ENCODE measurements at regions not wholly inside any gene's neighbourhood (a gene's known extent, or its start where the extent isn't known, plus 50 kb on each side); places are given as distances from the start of the nearest gene placed in this dataset.

DNA sequence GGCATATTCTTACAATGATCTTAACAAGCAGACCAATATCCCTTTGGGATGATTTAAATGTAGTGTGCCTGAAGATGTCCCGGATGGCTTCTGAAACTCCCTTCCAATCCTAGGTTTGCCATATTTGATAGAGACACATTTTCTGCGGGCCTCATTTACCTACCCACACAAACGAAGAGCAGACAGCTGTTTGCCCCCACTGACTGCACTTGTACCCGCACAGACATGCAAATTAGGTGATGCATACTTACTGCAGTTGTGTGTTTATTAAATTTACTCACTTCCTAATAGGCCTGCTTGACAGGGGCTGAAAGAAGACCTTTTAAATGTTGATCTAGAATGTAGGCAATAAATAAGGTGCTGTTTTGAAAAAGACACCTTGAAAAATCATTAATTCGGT lies 257.9 kb upstream of the RRP15 start:
- no peak for DNase-seq

DNA sequence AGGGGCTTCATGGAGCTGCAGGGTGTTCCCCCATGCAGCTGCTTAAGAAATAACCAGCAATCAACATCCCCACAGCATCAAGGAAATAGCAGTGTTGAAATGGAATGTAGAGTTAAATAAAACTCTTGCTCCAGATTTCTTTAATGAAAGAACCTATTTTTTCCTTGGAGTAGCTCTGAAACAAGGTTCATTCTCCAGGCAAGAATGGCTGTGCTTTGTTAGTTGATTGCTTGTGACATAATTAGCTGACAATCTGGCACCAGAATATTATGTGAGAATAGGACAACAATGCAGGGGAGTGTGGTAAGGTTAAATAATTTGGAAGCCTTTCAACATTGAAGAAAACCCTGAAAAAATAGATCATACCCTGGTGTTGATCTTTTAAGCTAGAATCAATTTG lies 254.2 kb upstream of the RRP15 start:
- DNase-seq: no peak

DNA sequence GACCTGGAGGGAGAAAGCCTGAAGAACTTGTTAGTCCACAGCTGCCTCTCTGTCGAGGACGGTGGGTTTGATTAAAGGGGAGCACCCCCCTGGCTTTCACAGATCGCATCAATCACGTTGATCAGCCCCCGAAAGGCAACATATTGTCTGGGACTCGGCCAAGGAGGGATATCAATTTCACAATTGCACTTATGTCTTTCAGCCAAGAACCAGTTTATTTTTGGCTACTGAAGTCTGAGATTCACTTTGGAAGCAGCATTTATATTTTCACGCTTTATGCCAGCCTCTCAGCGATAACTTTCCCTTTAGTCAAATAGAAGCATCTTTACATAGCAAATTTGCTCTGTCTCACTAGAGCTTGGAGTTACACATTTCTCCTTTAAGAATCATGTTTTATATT lies 253.2 kb upstream of the RRP15 start:
- no peak for DNase-seq

DNA sequence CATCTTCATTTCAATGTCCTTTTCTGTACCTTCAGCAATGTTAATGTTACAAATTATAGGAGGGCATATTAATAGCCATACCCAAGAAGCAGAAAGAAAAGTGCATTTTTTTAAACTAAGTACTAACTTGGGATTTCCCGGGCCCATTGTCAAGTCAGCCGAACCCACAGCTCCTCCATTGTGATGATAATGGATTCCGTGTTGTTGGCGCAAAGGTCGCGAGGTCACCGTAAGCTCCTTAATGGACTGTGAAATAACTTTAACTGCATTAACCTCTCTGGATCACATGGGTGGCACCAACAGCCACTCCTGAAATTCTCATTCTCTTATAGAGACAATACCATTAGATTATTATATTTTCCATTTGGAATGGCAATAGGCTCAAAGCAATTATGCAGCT lies 250.6 kb upstream of the RRP15 start:
- no peak for DNase-seq

DNA sequence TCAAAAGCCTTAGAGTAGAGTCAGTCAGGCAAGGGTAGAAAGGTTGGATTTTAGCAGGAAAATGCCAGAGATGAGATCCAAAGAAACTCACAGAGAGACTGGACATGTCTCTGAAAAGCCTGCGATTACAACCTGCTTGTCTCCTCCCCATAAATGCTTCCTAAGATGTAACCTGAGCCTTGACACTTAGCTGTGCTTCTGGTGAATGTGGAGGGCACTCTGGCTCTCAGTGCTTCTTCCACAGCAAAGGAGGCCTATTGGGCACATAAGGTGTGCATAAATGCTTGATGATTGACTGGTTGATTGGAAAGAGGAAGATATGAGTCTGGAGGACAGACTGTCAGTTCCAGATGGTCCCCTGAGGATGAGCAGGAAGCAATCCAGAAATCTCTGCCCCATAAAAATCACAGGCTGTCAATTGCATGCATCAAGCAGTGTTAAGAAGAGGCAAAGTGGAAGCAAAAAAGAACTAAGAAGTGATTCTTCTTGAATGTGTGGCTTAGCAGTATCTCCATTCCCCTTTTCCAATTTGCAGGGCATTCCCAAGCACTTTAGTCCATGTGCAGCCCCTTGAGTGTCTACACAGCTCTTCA lies 236.2 kb upstream of the RRP15 start:
- no peak for DNase-seq

DNA sequence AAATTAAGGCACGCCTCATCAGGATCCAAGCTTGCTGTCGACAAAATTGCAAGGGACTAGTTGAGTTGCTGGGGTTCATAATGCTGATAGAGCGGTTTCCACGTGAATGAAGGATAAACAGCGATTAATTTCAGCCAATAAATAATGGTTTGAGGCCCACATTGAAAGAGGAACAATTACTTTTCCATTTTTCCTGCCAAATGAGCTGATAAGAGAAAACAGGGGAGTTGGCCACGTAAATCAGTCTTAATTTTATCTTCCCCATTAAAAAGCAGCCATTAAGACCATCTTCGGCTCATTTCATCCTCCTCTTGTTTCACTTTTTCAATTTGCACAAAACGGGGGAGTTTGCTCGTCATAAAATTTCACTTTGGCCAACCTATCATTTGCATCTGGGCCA lies 235.5 kb upstream of the RRP15 start:
- no peak for DNase-seq

DNA sequence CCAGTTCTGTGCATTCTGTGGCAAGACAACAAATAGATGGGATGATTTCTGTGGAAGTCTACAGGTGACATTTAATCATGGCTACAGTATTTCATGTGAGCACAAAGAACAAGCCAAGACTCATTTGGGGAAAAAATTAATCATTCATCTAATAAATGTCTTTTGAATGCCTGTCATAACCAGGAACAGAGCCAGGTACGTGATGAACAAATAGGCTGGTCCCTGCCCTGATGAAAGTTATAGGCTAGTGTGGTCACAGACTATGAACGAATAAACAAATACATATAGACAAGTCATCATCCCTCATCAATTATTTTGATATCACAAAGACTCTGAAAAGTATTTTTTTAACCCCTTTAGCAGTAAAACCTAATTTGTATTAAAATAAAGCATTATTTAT lies 226.4 kb upstream of the RRP15 start:
- DNase-seq: no peak

DNA sequence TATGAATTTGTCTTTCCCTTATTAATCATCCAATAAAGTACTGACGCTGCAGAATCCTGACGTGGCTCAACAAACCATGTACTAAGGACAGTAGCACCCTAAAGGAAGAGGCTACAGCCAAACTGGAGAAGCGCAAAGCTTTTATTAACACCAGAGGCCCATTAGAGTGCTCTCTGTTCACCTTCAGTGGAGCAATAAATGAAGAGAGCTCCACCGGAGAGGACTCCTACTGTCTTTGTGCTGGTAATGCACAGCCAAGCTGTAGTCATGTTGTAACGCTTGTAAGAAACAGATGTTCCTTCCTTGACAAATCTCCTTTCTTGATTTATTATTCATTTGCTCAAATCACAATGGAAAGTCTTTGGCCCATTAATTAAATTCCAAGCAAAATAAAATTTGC lies 220.7 kb upstream of the RRP15 start:
- DNase-seq: no peak

DNA sequence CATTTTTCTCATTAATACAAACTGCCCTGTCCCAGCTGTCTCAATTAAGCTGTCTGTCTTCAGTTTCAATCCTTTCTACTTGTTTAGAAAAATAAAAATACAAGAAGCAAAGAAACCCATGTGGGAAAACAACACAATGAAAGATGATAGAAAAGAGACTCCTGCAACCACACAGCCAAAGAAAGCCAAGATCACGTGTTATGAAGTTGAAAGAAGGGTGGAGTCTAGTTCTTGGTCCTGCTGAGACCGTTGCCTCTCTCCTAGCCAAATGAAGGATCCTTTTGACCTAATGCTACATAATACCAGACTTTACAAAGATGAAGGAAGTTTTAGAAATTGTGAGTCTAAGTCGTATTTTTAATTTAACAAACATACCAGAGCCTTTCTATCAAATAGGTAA lies 218.8 kb upstream of the RRP15 start:
- DNase-seq: no peak

DNA sequence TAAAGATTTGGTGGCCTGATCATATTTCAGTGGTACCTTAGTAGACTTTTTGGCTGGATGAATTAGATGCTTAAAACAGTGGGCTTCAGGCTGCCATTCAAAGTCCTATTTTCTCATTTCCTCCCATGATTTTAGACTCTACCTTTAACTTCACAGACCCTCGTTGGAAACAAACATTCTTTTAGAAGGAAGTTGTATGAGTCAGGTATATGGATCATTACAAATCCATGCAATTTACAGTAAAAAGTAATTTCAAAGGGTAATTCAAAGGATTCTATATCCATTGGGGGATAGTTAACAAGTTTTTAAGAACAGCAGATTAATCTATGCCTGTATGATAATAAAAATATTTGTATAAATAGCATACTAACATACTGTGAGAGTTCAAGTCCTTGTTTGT lies 216.9 kb upstream of the RRP15 start:
- DNase-seq: no peak

DNA sequence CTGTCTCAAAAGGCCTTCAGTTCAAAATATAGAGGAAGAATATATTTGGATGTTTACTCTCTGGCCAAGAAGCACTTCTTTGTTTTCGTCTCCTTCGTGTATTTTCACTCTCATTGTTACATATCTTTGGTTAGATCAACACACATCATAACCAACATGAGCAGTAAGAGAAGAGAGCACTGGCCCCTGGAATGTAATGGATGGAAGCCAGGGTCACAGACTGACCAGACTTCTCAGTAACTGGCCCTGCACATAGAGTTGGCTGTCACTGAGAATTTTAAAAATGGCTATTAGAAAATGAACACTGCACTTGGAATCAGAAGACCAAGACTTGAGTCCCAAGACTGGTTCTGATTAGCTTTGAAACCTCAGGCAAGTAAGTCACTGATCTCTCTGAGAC lies 215.9 kb upstream of the RRP15 start:
- no peak for DNase-seq

DNA sequence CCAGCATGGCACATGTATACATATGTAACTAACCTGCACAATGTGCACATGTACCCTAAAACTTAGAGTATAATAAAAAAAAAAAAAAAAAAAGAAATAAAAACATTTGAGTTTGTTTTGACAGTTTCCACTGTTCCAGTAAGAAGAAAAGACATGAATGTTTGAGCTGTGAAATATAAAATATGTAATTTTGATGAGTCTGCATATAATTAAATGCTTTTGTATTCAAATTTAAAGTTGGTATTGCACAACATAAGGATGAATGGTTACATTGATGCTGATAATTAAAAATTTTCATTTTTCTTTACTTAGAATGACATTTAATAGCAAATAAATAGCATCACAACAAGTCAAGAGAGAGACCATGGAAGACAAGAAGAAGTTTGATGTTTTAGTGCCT lies 212.0 kb upstream of the RRP15 start:
- DNase-seq: no peak

DNA sequence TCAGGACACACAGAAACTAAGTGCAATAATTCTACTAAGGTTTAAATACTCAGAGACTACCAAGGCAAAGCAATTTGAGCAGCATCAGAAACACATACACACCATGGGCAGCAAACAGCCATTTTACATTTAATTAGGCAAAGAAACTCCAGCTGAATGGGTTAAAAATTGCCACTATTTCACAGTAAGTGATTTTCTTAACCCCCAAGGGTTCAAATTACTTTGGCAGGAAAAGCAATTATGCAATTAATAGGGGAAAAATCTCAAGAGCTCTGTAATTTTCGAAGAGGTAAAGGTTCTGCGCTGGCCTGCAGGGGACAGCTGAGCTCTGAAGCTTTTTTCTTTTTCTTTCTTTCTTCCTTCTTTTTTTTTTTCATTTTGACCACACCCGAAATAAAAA lies 206.2 kb upstream of the RRP15 start:
- DNase-seq: no peak

DNA sequence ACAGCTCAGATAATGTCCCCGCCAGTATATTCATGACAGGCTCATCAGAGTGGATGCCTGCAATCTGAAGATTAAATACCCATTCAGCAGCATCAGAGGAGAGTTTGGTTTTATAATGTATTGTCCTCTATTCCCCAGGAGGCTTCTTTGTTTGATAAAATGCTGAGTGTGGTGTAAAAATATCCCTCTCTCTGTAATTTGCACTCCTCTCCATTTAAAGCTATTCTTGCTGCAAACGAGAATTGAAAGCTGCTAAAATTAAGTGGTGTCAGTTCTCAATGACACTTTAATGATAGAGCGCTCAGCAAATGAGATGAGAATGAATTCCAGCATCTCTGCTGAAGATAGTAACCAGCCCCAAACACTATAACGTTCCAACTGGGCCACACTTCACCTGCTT lies 205.7 kb upstream of the RRP15 start:
- no peak for DNase-seq

DNA sequence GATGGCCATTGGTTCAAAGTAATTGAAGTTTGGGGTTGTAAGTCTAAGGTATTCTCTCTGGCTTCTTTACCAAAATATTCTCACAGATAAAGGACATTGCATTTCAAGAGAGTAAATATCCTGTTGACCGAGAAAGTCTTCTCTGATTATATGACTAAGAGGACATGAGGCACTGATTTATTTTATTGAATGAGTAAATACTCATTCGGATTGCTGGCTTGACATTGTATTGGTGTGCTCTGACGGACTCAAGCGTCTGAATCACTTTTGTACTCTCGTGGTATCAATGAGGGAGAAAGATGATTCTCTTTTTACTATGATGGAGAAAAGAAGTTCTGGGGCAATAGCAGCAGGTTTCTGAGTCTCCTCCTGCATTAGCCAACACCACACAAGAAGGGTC lies 205.3 kb upstream of the RRP15 start:
- no peak for DNase-seq

DNA sequence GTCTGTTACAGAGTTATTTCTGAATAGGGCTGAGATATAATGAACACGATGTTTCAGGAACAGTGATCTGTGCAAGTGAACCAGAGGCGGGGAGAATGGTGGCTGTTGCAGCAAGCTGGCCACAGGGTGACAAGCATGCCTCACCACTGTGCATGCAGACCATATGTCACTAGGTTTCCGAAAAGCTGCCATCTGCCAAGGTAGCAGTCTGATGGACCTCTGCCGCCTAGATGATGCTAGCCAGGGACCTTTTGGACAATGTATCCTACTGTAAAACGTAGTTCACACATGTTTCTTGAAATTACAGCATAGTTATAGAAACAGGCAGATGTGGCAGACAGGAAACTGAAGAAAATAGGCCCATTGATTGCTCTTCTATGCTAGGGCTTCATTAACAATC lies 204.2 kb upstream of the RRP15 start:
- DNase-seq: no peak

DNA sequence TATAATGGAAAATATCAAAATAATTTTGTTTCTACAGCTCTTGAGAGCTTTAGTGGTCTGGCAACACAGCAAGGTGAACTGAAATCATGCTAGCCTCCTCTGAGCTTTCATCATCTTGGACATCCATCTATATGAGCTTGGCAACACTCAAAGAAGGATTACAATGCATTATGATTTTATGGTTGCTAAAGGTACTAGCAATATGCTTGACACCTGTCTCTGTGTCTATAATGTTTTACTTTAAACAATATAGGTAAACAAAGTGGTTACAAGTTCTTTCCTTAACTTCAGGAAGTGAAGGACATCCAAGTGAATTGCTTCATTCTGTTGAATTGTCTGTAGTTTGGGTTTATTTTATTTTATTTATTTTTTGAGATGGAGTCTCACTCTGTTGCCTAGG lies 203.7 kb upstream of the RRP15 start:
- no peak for DNase-seq

DNA sequence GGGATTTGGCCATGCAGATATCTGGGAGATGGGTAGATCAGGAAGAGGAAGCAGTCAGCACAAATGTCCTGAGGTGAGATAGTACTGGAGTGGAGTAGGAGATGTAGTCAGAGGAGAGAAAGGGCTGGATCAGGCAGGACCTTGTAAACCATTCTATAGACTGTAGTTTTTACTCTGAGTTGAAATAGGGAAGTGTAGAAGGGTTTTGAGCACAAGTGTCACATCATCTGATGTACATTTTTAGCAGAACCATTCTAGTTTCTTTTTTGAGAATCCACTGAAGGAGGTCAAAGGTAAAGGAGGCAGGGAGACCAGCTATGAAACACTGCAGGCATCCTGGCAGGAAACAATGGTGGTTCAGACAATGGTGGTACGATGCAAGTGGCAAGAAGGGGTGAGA lies 194.6 kb upstream of the RRP15 start:
- no peak for DNase-seq

DNA sequence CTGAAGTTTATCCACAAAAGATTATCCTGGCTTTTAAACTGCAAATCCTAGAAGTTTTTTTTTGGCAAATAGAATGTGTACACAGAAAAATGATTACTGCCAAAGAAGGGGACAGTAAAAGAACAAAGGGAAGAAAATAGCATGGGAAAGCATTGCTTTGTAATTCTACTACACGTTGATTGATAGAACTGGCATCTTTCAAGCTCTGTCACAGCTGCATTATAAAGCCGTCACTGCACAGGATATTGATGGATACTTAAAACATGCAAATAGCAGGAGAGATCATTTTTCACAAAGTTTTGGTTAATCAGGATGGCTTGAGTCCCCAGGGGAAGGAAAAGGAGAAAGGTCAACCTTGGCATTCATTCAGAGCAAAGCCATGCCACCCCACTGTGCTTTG lies 183.7 kb upstream of the RRP15 start:
- no peak for DNase-seq

DNA sequence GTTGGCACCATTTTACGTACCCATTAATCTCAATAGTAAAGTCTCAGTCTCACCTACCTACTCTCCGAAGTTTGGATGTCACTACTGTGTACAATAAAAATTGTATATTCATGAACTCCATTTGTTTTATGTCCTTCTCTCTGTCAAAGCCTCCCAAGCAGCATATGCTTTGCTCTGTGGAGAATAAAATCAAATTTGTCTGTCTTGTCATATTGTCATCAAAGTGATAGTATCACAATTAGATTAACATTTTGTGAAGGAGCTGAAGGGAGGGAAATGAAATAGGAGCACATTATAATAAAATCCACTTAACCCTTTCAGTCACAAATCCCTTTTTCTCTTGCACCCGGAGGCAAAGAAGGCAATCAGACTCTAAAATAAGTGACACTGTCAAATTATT lies 177.1 kb upstream of the RRP15 start:
- DNase-seq: no peak

DNA sequence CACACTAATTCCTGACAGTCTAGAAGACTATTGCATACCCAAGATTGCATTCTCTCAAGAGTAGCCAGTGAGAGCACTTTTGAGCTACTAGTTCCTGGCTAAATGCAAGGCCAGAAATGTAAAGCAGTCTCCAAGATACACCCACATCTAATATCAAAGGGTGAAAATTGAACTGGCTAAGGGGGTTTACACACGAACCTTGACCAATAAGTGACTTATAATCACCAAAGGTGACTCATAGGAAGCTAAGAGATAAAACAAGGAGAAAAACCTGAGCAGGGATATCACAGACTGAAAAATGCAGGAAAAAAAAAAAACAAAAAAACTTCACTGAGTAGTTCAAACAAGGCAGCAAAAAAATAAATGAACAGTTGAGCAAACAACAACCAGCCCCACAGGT lies 172.2 kb upstream of the RRP15 start:
- DNase-seq: no peak

DNA sequence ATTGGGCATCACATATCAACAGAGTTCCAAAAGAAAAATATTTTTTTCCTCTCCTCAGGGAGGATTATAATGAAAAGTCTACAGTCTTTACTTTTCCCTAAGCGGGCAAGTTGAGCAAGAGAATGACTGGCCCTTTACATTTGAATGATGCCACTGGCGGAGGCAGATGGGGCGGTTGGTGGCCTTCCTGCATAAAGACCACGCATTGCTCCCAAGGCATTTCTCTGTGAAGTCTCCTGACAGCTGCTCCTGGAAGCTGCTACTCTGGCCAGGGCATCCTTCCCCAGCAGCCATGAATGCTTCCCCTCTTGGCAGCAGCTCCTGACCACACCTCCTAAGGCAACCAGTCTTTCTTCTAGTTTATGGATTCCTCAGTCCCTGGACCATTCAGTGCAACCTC lies 161.1 kb upstream of the RRP15 start:
- no peak for DNase-seq

DNA sequence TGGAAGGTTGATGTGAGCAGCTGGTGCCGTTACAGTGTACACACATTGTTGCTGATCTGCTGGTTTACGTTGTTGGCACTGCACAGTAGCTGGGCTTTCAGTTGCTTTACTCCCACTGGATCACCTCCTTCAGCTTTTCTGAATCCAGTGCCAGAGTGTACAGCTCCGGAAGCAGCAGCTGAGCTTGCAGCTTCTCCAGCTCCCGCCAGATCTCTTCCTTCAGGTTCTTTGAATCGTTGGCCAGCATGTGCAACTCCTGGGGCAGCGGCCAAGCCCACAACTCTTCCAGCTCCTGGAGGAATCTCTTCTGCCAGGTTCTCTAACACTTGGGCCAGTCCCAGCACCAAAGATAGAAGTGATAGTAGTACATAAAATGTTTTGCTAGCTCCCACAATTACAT lies 149.7 kb upstream of the RRP15 start:
- no peak for DNase-seq

DNA sequence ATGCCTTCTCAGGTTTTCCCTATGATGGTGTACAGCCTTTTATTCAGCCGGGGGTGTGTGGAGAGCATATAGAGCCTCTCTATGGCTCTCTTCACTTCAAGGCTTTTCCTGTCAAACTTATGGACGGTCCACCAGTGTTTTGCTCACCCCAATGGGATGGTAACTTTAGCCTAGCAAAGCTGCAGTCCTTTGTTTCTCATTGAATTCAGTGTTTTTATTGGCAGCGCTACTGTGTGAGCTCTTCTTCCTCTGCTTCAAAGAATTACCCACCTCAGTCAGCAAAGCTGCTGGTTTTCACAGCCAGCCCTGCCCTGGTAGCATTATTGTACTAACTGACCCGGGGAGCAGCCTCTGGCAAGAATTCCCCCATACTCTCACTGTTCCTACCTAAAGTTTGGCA lies 145.3 kb upstream of the RRP15 start:
- DNase-seq: no peak

DNA sequence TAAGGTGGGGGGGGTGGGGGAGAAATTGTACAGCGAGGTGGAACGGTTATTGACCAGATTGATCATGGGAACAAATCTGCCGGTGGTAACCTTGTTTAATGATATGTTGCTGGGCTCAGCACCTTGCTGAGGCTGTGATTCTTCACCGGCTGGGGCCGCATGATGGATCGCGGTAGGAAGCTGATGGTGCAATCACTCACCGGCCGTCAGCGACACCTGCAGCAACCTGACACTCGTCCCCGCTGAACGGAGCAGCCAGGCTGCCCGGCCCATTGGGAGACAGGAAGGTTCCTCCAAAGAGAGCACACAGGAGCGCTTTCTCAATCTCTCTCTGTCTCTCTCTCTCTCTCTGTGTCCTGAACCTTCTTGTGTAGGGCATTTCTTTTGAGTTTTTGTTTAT lies 128.5 kb upstream of the RRP15 start:
- no peak for DNase-seq

DNA sequence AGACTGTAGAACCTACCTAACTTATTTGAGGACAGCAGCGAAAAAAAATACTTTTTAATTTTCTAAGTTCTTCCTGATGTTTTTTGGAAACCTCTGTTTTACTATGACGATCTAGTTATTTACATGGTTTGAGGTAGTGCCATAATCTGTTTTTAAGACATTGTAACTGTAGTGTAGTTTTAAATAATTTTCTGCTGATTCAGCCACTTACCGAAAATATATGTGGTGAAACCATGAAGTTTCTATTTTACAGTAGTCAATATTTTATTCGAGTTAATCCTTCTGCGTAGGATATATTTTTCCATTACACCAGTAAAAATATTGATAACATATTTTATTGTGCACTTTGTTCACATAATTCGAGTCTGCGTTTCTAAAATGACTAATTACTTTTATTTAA lies 121.7 kb upstream of the RRP15 start:
- DNase-seq: no peak

All from activated CD8-positive, alpha-beta memory T cell treated with anti-CD3 and anti-CD28 coated beads, Interleukin-2, amount 50 U/mL, for 48 hours (primary cell).